Esophagus muscularis mucosa (tissue), 4 donors: ENCODE measurements at regions not wholly inside any gene's neighbourhood (a gene's known extent, or its start where the extent isn't known, plus 50 kb on each side); places are given as distances from the start of the nearest gene placed in this dataset.

Source experiments
- DNase-seq: peaks from one replicate; pipeline ENCODE4 v3.0.0-alpha.2; 2017; ENCODE audit errors: extremely low spot score
- H3K27ac ChIP-seq, 4 donors: fragments of 200-600 bp; sonication (generic); replicated peaks in 1 of 4; 1 replicate in 3 of 4; 2 replicates in 1 of 4; pipeline ENCODE4 v1.5.1; 2016 to 2019; ENCODE audit warnings: mild to moderate bottlenecking in 1 of 4
- H3K27me3 ChIP-seq, 4 donors: fragments of 200-600 bp; sonication (generic); one replicate each; pipeline versions ENCODE4 v1.5.1 to v1.6.0; 2016 to 2019
- H3K36me3 ChIP-seq, 4 donors: fragments of 200-600 bp; sonication (generic); one replicate each; pipeline ENCODE4 v1.5.1; 2016 to 2019
- H3K4me1 ChIP-seq, 4 donors: fragments of 200-600 bp; sonication (generic); one replicate each; pipeline ENCODE4 v1.5.1; 2016 to 2019
- H3K4me3 ChIP-seq, 4 donors: fragments of 200-600 bp; sonication (generic); 1 replicate in 2 of 4; 2 replicates in 2 of 4; pipeline ENCODE4 v1.5.1; 2016 to 2019; ENCODE audit warnings: mild to moderate bottlenecking in 4 of 4, moderate library complexity in 1 of 4
- H3K9me3 ChIP-seq, 4 donors: fragments of 200-600 bp; sonication (generic); 1 replicate in 3 of 4; 2 replicates in 1 of 4; pipeline ENCODE4 v1.5.1; 2016 to 2019
- CTCF ChIP-seq, 3 experiments: fragments of 200-600 bp in 2 of 3; fragments of 450-650 bp in 1 of 3; sonication (generic) in 2 of 3; IDR thresholded peaks; one replicate each; pipeline ENCODE4 v1.5.1; 2017 to 2019; ENCODE audit warnings: antibody characterized with exemption in 3 of 3, mild to moderate bottlenecking in 2 of 3, moderate library complexity in 1 of 3
- EP300 ChIP-seq: sonication (generic); formaldehyde crosslinking; IDR thresholded peaks from one replicate; pipeline ENCODE4 v1.6.1; 2017; ENCODE audit warnings: antibody characterized with exemption
- POLR2A ChIP-seq: fragments of 450-650 bp; IDR thresholded peaks from one replicate; pipeline ENCODE4 v1.6.1; 2017; ENCODE audit warnings: antibody characterized with exemption, moderate library complexity, mild to moderate bottlenecking, low read depth
- POLR2AphosphoS5 ChIP-seq, 2 donors: sonication (generic); formaldehyde crosslinking; IDR thresholded peaks; one replicate each; pipeline ENCODE4 v1.6.1; 2017; ENCODE audit warnings: antibody characterized with exemption in 2 of 2
- WGBS: methylation state at CpG from one replicate; pipeline ENCODE4 v1.1.5; 2018; 5-methylcytosine and 5-hydroxymethylcytosine counted together
- intact Hi-C: fragments of 100-400 bp; cut with DNase I; formaldehyde crosslinking; loops from one replicate; pipeline ENCODE4 v1.15.1; 2023

GRCh38 chr5:156241266-156241665 lies 85.7 kb upstream of the SGCD start:
- Histone ChIP-seq H3K27me3 (no peaks in the 10 kb centered on the region), H3K27ac (no peak overlapping the region), H3K4me3 (no peak overlapping the region), H3K4me1 (peaks cover 0 to 9% (median 0%) of the 10 kb centered on the region in 4 donors), H3K36me3 (no peaks in the 10 kb centered on the region), H3K9me3 (no peaks in the 10 kb centered on the region)
- TF ChIP-seq POLR2A (no peak), POLR2AphosphoS5 (IDR thresholded peaks at IDR 0.05) (no peak), EP300 (no peak)
- no peak for DNase-seq
- intact Hi-C loops, result no loop called here

- Histone ChIP-seq H3K27ac (no peak overlapping the region), H3K9me3 (no peaks in the 10 kb centered on the region), H3K36me3 (no peaks in the 10 kb centered on the region), H3K4me3 (no peak overlapping the region), H3K4me1 (no peaks in the 10 kb centered on the region), H3K27me3 (no peaks in the 10 kb centered on the region)
- TF ChIP-seq POLR2AphosphoS5 (IDR thresholded peaks at IDR 0.05) (no peak), EP300 (no peak), CTCF (IDR thresholded peaks at IDR 0.05) (no peak), POLR2A (no peak)
- DNase-seq, result no peak
- intact Hi-C loops, result no loop called here
- WGBS, result 92% methylated on average over 1 of the region's 1 CpG
Measured at GRCh38 chr5:156245895-156246294, 81.1 kb upstream of the SGCD start.

GRCh38 chr5:156251076-156251475 lies 75.9 kb upstream of the SGCD start:
- no peak overlapping the region for H3K4me3 ChIP-seq
- H3K27me3 ChIP-seq, result no peaks in the 10 kb centered on the region
- H3K27ac ChIP-seq, result no peak overlapping the region
- TF ChIP-seq POLR2AphosphoS5 (IDR thresholded peaks at IDR 0.05), result no peak
- no peak for TF ChIP-seq POLR2A
- H3K9me3 ChIP-seq, result no peaks in the 10 kb centered on the region
- 57% methylated on average over 1 of the region's 1 CpG for WGBS
- H3K36me3 ChIP-seq, result no peaks in the 10 kb centered on the region
- no peak for DNase-seq
- intact Hi-C loops, result no loop called here
- H3K4me1 ChIP-seq, result no peaks in the 10 kb centered on the region

GRCh38 chr5:156253130-156253529 lies 73.8 kb upstream of the SGCD start:
- DNase-seq, result no peak
- H3K9me3 ChIP-seq, result no peaks in the 10 kb centered on the region
- H3K4me1 ChIP-seq, result no peaks in the 10 kb centered on the region
- 93% methylated on average over 3 of the region's 3 CpGs for WGBS
- intact Hi-C loops, result no loop called here
- H3K27ac ChIP-seq, result no peak overlapping the region
- no peak overlapping the region for H3K4me3 ChIP-seq
- H3K36me3 ChIP-seq, result no peaks in the 10 kb centered on the region
- H3K27me3 ChIP-seq, result no peaks in the 10 kb centered on the region
- TF ChIP-seq POLR2AphosphoS5 (IDR thresholded peaks at IDR 0.05), result no peak
- TF ChIP-seq POLR2A, result no peak
- TF ChIP-seq CTCF (IDR thresholded peaks at IDR 0.05), result no peak
- no peak for TF ChIP-seq EP300

- 42% methylated on average over 2 of the region's 2 CpGs for WGBS
Measured at GRCh38 chr5:156254196-156254595, 72.8 kb upstream of the SGCD start.

More at GRCh38 chr5:156254196-156254595, 72.8 kb upstream of the SGCD start:
- no peak overlapping the region for H3K27ac ChIP-seq
- no peaks in the 10 kb centered on the region for H3K9me3 ChIP-seq
- H3K4me1 ChIP-seq, result no peaks in the 10 kb centered on the region
- DNase-seq, result no peak
- no peak for TF ChIP-seq POLR2A
- no peak for TF ChIP-seq POLR2AphosphoS5 (IDR thresholded peaks at IDR 0.05)
- no peak for TF ChIP-seq CTCF (IDR thresholded peaks at IDR 0.05)
- no peak for TF ChIP-seq EP300
- no peaks in the 10 kb centered on the region for H3K27me3 ChIP-seq
- no peaks in the 10 kb centered on the region for H3K36me3 ChIP-seq
- H3K4me3 ChIP-seq, result no peak overlapping the region
- intact Hi-C loops, result no loop called here
